CD4-positive, alpha-beta T cell (primary cell): ENCODE measurements at regions not wholly inside any gene's neighbourhood (a gene's known extent, or its start where the extent isn't known, plus 50 kb on each side); places are given as distances from the start of the nearest gene placed in this dataset.
A peak's percentile ranks its signal among the peaks of the same experiment; 100 is the strongest.

ENCODE experiments used
- ATAC-seq: fragments of 200-7000 bp; cut with Tn5 transposase; one replicate; pipeline ENCODE4 v1.10.0; 2022; ENCODE audit warnings: mild to moderate bottlenecking; ENCODE audit not compliant: poor library complexity
- CTCF ChIA-PET: fragments of 350-600 bp; sonication (Branson Sonifier 250); formaldehyde crosslinking; loops from one replicate; lab custom pipeline; 2021; ENCODE audit warnings: antibody characterized with exemption, inconsistent platforms; lab: Charles Lee
- POLR2A ChIA-PET: fragments of 350-600 bp; sonication (Branson Sonifier 250); formaldehyde crosslinking; loops from one replicate; lab custom pipeline; 2021; ENCODE audit warnings: antibody characterized with exemption, inconsistent platforms; lab: Charles Lee
- DNase-seq, 14 experiments: peaks; one replicate each; pipeline ENCODE4 v3.0.0-alpha.2; 2013 to 2020; ENCODE audit warnings: mixed read lengths in 2 of 14
- H3K27ac ChIP-seq, 2 donors: one replicate each; pipeline versions ENCODE4 v1.5.1 to v1.7.0; 2013; ENCODE audit warnings: low read length in 2 of 2, low read depth in 1 of 2, mild to moderate bottlenecking in 1 of 2
- H3K27me3 ChIP-seq, 2 experiments: 1 replicate in 1 of 2; 2 replicates in 1 of 2; pipeline versions ENCODE4 v1.6.1 to v1.7.0; 2013; ENCODE audit warnings: low read length in 2 of 2, control low read depth in 1 of 2, mild to moderate bottlenecking in 1 of 2, moderate library complexity in 1 of 2; ENCODE audit not compliant: insufficient read depth in 2 of 2, control insufficient read depth in 1 of 2
- H3K36me3 ChIP-seq: one replicate; pipeline ENCODE4 v1.6.1; 2013; ENCODE audit warnings: low read length, control low read depth; ENCODE audit not compliant: insufficient read depth
- H3K4me1 ChIP-seq: one replicate; pipeline ENCODE4 v1.6.1; 2013; ENCODE audit warnings: low read length, control low read depth; ENCODE audit not compliant: insufficient read depth
- H3K4me3 ChIP-seq: one replicate; pipeline ENCODE4 v1.5.1; 2013; ENCODE audit warnings: mild to moderate bottlenecking, low read length, moderate library complexity
- H3K9me3 ChIP-seq, 2 experiments: 1 replicate in 1 of 2; 2 replicates in 1 of 2; pipeline versions ENCODE4 v1.6.1 to v1.7.0; 2013; ENCODE audit warnings: low read length in 2 of 2, mild to moderate bottlenecking in 2 of 2, control low read depth in 1 of 2, moderate library complexity in 1 of 2; ENCODE audit not compliant: control insufficient read depth in 1 of 2, insufficient read depth in 1 of 2
- H3K27ac Mint-ChIP-seq: one replicate; pipeline ENCODE4 v1.8.0; 2020; ENCODE audit warnings: mixed read lengths
- H3K27me3 Mint-ChIP-seq: one replicate; pipeline ENCODE4 v1.8.0; 2021; ENCODE audit warnings: mixed read lengths
- H3K36me3 Mint-ChIP-seq: one replicate; pipeline ENCODE4 v1.8.0; 2021; ENCODE audit warnings: low read depth, mixed read lengths
- H3K4me1 Mint-ChIP-seq: one replicate; pipeline ENCODE4 v1.8.0; 2021; ENCODE audit warnings: low read depth, mixed read lengths
- H3K4me3 Mint-ChIP-seq: one replicate; pipeline ENCODE4 v1.8.0; 2020; ENCODE audit warnings: mild to moderate bottlenecking, mixed read lengths
- H3K9me3 Mint-ChIP-seq: one replicate; pipeline ENCODE4 v1.8.0; 2020; ENCODE audit warnings: mixed read lengths
- CTCF ChIP-seq: fragments of 200-600 bp; IDR thresholded peaks from one replicate; pipeline ENCODE4 v1.8.0; 2022; ENCODE audit warnings: antibody characterized with exemption, mild to moderate bottlenecking
- intact Hi-C, 2 experiments: fragments of 100-400 bp; cut with DNase I in 1 of 2; cut with micrococcal nuclease in 1 of 2; formaldehyde crosslinking; loops; one replicate each; pipeline versions ENCODE4 v1.15.1 to v1.9.0; 2023 to 2025; cut with DNase I, micrococcal nuclease

DNA sequence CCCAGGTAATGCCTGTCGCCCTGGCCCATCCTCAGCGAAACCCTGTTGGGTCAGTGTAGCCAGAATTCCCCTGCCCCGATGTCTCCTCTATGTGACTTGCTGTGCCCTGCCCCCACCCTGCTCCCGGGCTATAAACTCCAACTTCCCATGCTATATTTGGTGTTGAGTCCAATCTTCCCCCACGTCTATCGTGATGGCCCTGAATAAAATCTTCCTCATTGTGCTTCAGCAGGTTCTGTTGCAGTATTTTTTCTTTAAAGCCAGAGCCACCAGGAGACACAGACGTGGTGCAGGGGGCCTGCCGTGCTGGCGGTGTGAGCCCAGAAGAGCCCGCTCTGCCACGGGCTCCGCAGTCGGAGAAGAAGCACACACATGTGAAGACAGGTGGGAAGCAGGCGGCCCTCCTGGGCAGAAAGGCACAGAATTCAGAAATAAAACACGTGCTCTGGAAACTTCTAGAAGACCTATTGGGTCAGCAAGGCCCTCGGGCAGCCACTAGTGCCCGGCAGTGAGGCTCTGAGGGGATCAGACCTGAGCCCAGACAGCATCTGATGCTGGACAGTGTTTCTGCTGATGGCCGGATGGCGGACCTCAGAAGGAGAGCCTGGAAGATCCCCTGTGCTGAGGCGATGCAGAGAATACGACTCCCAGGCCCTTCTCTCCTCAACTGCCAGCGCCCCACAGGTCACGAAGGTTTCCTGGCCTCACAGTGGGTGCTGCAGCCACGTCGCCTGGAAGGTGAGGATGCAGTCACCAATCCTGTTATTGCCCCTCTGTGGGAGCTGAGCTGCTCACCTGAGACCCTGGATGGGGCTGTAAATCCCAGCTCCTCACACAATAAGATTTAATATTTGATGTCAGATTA, 501.9 kb downstream of the BRD1 start:
- Mint-ChIP-seq H3K9me3 (peaks cover 4% of the 10 kb centered on the region), H3K27ac (no peak overlapping the region), H3K27me3 (peaks cover 38% of the 10 kb centered on the region), H3K4me1 (no peaks in the 10 kb centered on the region), H3K4me3 (no peak overlapping the region), H3K36me3 (no peaks in the 10 kb centered on the region)
- Histone ChIP-seq H3K9me3 (peaks cover 8 to 49% of the 10 kb centered on the region in 2 experiments), H3K4me3 (no peak overlapping the region), H3K4me1 (peaks cover 2% of the 10 kb centered on the region), H3K27me3 (peaks cover 12 to 15% of the 10 kb centered on the region in 2 experiments), H3K27ac (no peak overlapping the region), H3K36me3 (no peaks in the 10 kb centered on the region)
- ATAC-seq = no peak
- no peak for TF ChIP-seq CTCF
- ChIA-PET POLR2A (no interaction called here), CTCF (no interaction called here)
- intact Hi-C loops = no loop called here
- DNase-seq = peak in 1 of 14 experiments; percentile 27

GRCh38 chr22:49324527-49325491, 502.9 kb downstream of the BRD1 start:
- no peak overlapping the region for H3K4me3 Mint-ChIP-seq
- H3K4me1 Mint-ChIP-seq = no peaks in the 10 kb centered on the region
- ChIA-PET CTCF (no interaction called here), POLR2A (no interaction called here)
- peak in 3 of 14 experiments; percentile 20 to 34 (median 25) for DNase-seq
- no peak for TF ChIP-seq CTCF
- H3K36me3 ChIP-seq = no peaks in the 10 kb centered on the region
- no peak for ATAC-seq
- H3K27me3 Mint-ChIP-seq = peaks cover 38% of the 10 kb centered on the region
- H3K27me3 ChIP-seq = peaks cover 12 to 15% of the 10 kb centered on the region in 2 experiments
- peaks cover 4% of the 10 kb centered on the region for H3K9me3 Mint-ChIP-seq
- H3K4me1 ChIP-seq = peaks cover 2% of the 10 kb centered on the region
- H3K4me3 ChIP-seq = no peak overlapping the region
- H3K27ac Mint-ChIP-seq = no peak overlapping the region
- no peaks in the 10 kb centered on the region for H3K36me3 Mint-ChIP-seq
- intact Hi-C loops = no loop called here
- H3K9me3 ChIP-seq = peaks cover 8 to 49% of the 10 kb centered on the region in 2 experiments
- no peak overlapping the region for H3K27ac ChIP-seq

GRCh38 chr22:49323751-49324415, 503.8 kb downstream of the BRD1 start:
- Histone ChIP-seq H3K9me3 (peaks cover 8 to 49% of the 10 kb centered on the region in 2 experiments), H3K4me3 (no peak overlapping the region), H3K27ac (no peak overlapping the region), H3K36me3 (no peaks in the 10 kb centered on the region), H3K27me3 (peaks cover 12 to 15% of the 10 kb centered on the region in 2 experiments), H3K4me1 (peaks cover 2% of the 10 kb centered on the region)
- Mint-ChIP-seq H3K9me3 (peaks cover 4% of the 10 kb centered on the region), H3K27ac (no peak overlapping the region), H3K36me3 (no peaks in the 10 kb centered on the region), H3K4me3 (no peak overlapping the region), H3K4me1 (no peaks in the 10 kb centered on the region), H3K27me3 (peaks cover 38% of the 10 kb centered on the region)
- DNase-seq (no peak), ATAC-seq (no peak)
- ChIA-PET POLR2A (no interaction called here), CTCF (no interaction called here)
- intact Hi-C loops = no loop called here
- no peak for TF ChIP-seq CTCF
